ENCODE measurements at regions not wholly inside any gene's neighbourhood (a gene's known extent, or its start where the extent isn't known, plus 50 kb on each side); places are given as distances from the start of the nearest gene placed in this dataset.
"Not testable (repeated sequence)": the region's sequence is repeated elsewhere in the genome, so short reads cannot be mapped to it uniquely, and the experiment has no call there.

DNA sequence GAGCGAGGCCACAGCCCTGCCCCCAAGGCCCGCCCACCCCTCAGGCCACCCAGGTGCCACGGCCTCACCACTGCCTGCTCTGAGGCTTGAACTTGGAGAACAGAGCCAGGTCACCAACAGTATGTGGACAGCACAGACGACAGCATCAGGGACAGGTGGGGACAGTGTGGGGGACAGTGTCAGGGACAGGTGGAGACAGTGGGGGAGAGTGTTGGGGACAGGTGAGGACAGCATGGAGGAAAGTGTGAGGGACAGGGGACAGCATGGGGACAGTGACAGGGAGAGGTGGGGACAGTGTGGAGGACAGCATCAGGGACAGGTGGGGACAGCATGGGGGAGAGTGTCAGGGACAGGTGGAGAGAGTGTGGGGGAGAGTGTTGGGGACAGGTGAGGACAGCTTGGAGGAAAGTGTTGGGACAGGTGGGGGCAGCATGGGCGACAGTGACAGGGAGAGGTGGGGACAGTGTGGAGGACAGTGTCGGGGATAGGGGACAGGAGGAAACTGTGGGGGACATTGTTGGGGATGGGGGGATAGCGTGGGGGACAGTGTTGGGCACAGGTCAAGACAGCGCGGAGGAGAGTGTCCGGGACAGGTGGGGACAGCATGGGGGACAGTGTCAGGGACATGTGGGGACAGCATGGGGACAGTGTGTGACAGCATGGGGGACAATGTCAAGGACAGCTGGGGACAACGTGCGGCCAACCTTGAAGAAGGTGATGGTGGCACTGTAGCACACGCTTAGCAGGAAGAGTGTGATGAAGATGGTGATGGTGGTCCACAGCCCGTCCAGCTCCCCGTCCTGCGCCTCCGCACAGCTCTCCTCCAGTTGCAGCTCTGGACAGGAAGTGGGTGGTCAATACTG lies 114.9 kb downstream of the TMEM121 start:
- DNase-seq: no peak
- Histone ChIP-seq H3K27ac (no peak overlapping the region), H2AFZ (no peak overlapping the region), H3K4me2 (ENCODE audit: unreplicated experiment) (no peak overlapping the region), H3F3A (ENCODE audit: insufficient read depth) (no peaks in the 10 kb centered on the region), H3K9me2 (ENCODE audit: insufficient read depth) (no peaks in the 10 kb centered on the region), H4K20me1 (ENCODE audit: insufficient read depth) (no peaks in the 10 kb centered on the region), H3K27me3 (replicated peaks; ENCODE audit: insufficient read depth) (no peaks in the 10 kb centered on the region), H3K4me3 (no peak overlapping the region), H3K9ac (no peak overlapping the region), H3K9me3 (ENCODE audit: low read depth) (no peaks in the 10 kb centered on the region), H3K4me1 (ENCODE audit: insufficient read depth) (no peaks in the 10 kb centered on the region), H3K36me3 (ENCODE audit: low read depth) (no peaks in the 10 kb centered on the region), H3K79me2 (ENCODE audit: insufficient read depth) (no peaks in the 10 kb centered on the region)
- WGBS, 2 experiments (ENCODE audit: low coverage in 1 of 2, low lambda C conversion rate in 2 of 2, missing lambda C conversion rate in 2 of 2): 46 to 59% methylated on average over 11 to 17 of the region's 17 CpGs
- no peak for TF ChIP-seq EZH2phosphoT487 (IDR thresholded peaks at IDR 0.05; ENCODE audit: insufficient read depth, low read depth)
- TF ChIP-seq EZH2 (IDR thresholded peaks at IDR 0.05; ENCODE audit: insufficient read depth, poor library complexity, severe bottlenecking): no peak
- in situ Hi-C loops (cut with MboI): no loop called here

DNA sequence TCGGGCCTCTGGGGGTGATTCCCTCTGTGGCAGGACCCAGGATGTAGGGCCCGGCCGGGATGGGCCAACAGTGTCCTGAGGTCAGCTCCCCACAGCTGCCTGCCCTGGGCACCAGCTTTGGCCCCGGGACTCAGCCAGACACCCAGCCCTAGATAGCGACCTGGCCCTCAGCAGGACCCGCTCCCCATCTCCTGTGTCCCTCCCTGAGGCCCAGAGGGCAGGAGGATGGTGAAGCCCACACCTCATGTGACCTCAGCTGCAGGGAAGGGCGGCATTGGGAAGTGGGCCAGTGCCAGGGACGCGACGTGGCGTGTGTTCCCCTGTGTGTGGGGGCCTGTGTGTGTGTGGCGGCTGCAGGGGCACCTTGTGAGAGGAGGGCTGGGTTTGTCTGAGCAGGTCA lies 115.6 kb downstream of the TMEM121 start:
- H3K4me3 ChIP-seq; H3K9ac ChIP-seq; H2AFZ ChIP-seq; H3K79me2 ChIP-seq (ENCODE audit: insufficient read depth); H3K9me3 ChIP-seq (ENCODE audit: low read depth); H3F3A ChIP-seq (ENCODE audit: insufficient read depth); H4K20me1 ChIP-seq (ENCODE audit: insufficient read depth); H3K27ac ChIP-seq; H3K4me2 ChIP-seq (ENCODE audit: unreplicated experiment); H3K27me3 ChIP-seq (replicated peaks; ENCODE audit: insufficient read depth); in situ Hi-C loops (cut with MboI); H3K4me1 ChIP-seq (ENCODE audit: insufficient read depth); H3K36me3 ChIP-seq (ENCODE audit: low read depth); H3K9me2 ChIP-seq (ENCODE audit: insufficient read depth); DNase-seq: not testable (repeated sequence)
- 48 to 55% methylated on average over 9 of the region's 12 CpGs for WGBS, 2 experiments (ENCODE audit: low coverage in 1 of 2, low lambda C conversion rate in 2 of 2, missing lambda C conversion rate in 2 of 2)

DNA sequence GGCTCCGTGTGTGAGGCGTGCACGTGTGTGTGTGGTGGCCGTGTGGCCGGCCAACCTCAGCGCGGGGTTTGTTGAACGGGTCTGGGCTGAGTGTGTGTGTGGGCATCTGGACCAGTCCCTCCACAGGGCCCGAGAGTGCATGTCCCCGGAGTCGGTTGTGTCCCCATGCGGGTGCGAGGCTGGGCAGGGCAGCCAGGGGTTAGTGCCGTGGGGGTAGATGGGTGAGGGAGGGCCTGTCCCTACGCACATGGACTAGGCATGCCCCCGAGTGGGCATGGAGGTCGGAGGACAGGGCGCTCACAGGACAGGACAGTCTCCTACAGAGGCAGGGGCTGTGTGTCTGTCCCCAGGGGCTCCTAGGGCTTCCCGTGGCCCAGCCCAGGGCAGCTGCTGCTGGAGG lies 116.1 kb downstream of the TMEM121 start:
- H2AFZ ChIP-seq; DNase-seq; in situ Hi-C loops (cut with MboI); H3K79me2 ChIP-seq (ENCODE audit: insufficient read depth); H3K4me3 ChIP-seq; H3K27me3 ChIP-seq (replicated peaks; ENCODE audit: insufficient read depth); H3K27ac ChIP-seq; H3K9me2 ChIP-seq (ENCODE audit: insufficient read depth); H3K9me3 ChIP-seq (ENCODE audit: low read depth); H3K9ac ChIP-seq; H3K36me3 ChIP-seq (ENCODE audit: low read depth); H4K20me1 ChIP-seq (ENCODE audit: insufficient read depth); H3K4me1 ChIP-seq (ENCODE audit: insufficient read depth); H3F3A ChIP-seq (ENCODE audit: insufficient read depth); H3K4me2 ChIP-seq (ENCODE audit: unreplicated experiment): not testable (repeated sequence)
- 56 to 59% methylated on average over 9 to 10 of the region's 19 CpGs for WGBS, 2 experiments (ENCODE audit: low coverage in 1 of 2, low lambda C conversion rate in 2 of 2, missing lambda C conversion rate in 2 of 2)

DNA sequence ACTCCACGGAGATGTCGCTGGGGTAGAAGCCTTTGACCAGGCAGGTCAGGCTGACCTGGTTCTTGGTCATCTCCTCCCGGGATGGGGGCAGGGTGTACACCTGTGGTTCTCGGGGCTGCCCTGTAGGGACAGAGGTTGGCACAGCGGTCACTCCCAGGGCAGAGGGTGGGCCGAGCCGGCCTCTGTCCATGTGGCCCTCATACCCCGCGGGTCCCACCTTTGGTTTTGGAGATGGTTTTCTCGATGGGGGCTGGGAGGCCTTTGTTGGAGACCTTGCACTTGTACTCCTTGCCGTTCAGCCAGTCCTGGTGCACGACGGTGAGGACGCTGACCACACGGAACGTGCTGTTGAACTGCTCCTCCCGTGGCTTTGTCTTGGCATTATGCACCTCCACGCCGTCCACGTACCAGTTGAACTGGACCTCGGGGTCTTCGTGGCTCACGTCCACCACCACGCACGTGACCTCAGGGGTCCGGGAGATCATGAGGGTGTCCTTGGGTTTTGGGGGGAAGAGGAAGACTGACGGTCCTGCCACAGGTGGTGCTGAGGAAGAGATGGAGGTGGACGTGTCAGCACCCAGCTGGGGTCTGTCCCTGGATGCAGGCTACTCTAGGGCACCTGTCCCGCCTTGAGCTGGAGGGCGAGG lies 117.1 kb downstream of the TMEM121 start:
- H3K4me1 ChIP-seq (ENCODE audit: insufficient read depth); in situ Hi-C loops (cut with MboI); H3K9me3 ChIP-seq (ENCODE audit: low read depth); H2AFZ ChIP-seq; H3K27me3 ChIP-seq (replicated peaks; ENCODE audit: insufficient read depth); H3F3A ChIP-seq (ENCODE audit: insufficient read depth); H3K9me2 ChIP-seq (ENCODE audit: insufficient read depth); H3K27ac ChIP-seq; H3K36me3 ChIP-seq (ENCODE audit: low read depth); H3K79me2 ChIP-seq (ENCODE audit: insufficient read depth); H3K4me2 ChIP-seq (ENCODE audit: unreplicated experiment); H3K9ac ChIP-seq; DNase-seq; H3K4me3 ChIP-seq; H4K20me1 ChIP-seq (ENCODE audit: insufficient read depth): not testable (repeated sequence)
- WGBS, 2 experiments (ENCODE audit: low coverage in 1 of 2, low lambda C conversion rate in 2 of 2, missing lambda C conversion rate in 2 of 2): 51 to 58% methylated on average over 26 to 27 of the region's 30 CpGs

DNA sequence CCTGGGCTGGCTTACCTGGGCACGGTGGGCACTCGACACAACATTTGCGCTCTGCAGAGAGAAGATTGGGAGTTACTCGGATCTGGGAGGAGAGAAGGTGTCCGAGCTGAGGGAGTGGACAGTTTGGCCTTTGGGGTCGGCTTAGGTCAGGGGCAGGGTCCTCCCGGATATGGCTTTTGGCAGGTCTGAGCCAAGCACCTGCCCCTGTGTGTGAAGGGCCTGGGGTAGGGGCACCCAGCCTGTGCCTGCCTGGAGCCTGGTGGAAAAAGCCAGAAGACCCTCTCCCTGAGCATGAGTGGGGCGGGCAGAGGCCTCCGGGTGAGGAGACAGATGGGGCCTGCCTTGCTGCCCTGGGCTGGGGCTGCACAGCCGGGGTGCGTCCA lies 117.7 kb downstream of the TMEM121 start:
- WGBS, 2 experiments (ENCODE audit: low coverage in 1 of 2, low lambda C conversion rate in 2 of 2, missing lambda C conversion rate in 2 of 2): 39 to 51% methylated on average over 11 of the region's 11 CpGs
- in situ Hi-C loops (cut with MboI): not testable (repeated sequence)

DNA sequence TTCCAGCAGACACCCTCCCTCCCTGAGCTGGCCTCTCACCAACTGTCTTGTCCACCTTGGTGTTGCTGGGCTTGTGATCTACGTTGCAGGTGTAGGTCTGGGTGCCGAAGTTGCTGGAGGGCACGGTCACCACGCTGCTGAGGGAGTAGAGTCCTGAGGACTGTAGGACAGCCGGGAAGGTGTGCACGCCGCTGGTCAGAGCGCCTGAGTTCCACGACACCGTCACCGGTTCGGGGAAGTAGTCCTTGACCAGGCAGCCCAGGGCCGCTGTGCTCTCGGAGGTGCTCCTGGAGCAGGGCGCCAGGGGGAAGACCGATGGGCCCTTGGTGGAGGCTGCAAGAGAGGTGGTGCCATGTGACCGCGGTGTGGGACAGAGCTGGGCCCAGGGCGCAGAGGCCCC lies 118.1 kb downstream of the TMEM121 start:
- H3K4me3 ChIP-seq; H3K9ac ChIP-seq; H3K9me2 ChIP-seq (ENCODE audit: insufficient read depth); H2AFZ ChIP-seq; H3K4me2 ChIP-seq (ENCODE audit: unreplicated experiment); H3K27me3 ChIP-seq (replicated peaks; ENCODE audit: insufficient read depth); H3F3A ChIP-seq (ENCODE audit: insufficient read depth); H3K4me1 ChIP-seq (ENCODE audit: insufficient read depth); in situ Hi-C loops (cut with MboI); DNase-seq; H4K20me1 ChIP-seq (ENCODE audit: insufficient read depth); H3K27ac ChIP-seq; H3K9me3 ChIP-seq (ENCODE audit: low read depth); H3K79me2 ChIP-seq (ENCODE audit: insufficient read depth); H3K36me3 ChIP-seq (ENCODE audit: low read depth): not testable (repeated sequence)
- WGBS, 2 experiments (ENCODE audit: low coverage in 1 of 2, low lambda C conversion rate in 2 of 2, missing lambda C conversion rate in 2 of 2): 71 to 77% methylated on average over 14 to 18 of the region's 19 CpGs

More for the DNA sequence above, 117.7 kb downstream of the TMEM121 start:
- H3K79me2 ChIP-seq (ENCODE audit: insufficient read depth); H4K20me1 ChIP-seq (ENCODE audit: insufficient read depth); DNase-seq; H3K36me3 ChIP-seq (ENCODE audit: low read depth); H3F3A ChIP-seq (ENCODE audit: insufficient read depth); H3K4me1 ChIP-seq (ENCODE audit: insufficient read depth); H3K27me3 ChIP-seq (replicated peaks; ENCODE audit: insufficient read depth); H3K9me3 ChIP-seq (ENCODE audit: low read depth); H3K4me3 ChIP-seq; H3K27ac ChIP-seq; H3K4me2 ChIP-seq (ENCODE audit: unreplicated experiment); H3K9ac ChIP-seq; H3K9me2 ChIP-seq (ENCODE audit: insufficient read depth); H2AFZ ChIP-seq: not testable (repeated sequence)

DNA sequence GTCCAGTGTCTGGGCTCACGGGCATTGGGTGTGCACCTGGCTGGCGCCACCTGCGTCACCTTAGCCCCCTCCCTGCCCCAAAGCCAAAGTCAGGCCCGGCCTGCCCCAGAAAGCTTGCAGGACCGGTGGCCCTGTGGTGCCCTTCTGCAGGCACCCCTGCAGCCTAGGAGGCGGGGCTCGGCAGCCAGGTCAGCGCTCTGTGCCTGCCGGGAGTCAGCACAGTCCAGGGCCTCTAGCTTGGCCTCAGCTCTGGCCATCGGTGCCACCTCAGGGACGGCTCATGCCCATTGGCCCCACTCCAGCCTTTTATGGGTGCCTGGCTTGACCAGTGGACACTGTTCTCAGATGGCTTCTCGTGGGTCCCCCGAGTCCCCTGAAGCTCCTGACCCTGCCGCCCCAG lies 118.5 kb downstream of the TMEM121 start:
- H2AFZ ChIP-seq; H3K4me3 ChIP-seq; H3K9me3 ChIP-seq (ENCODE audit: low read depth); H3K27me3 ChIP-seq (replicated peaks; ENCODE audit: insufficient read depth); H3K4me1 ChIP-seq (ENCODE audit: insufficient read depth); H4K20me1 ChIP-seq (ENCODE audit: insufficient read depth); H3K27ac ChIP-seq; DNase-seq; H3K9me2 ChIP-seq (ENCODE audit: insufficient read depth); H3K36me3 ChIP-seq (ENCODE audit: low read depth); H3K79me2 ChIP-seq (ENCODE audit: insufficient read depth); H3K9ac ChIP-seq; in situ Hi-C loops (cut with MboI); H3K4me2 ChIP-seq (ENCODE audit: unreplicated experiment); H3F3A ChIP-seq (ENCODE audit: insufficient read depth): not testable (repeated sequence)
- 25 to 41% methylated on average over 4 to 6 of the region's 14 CpGs for WGBS, 2 experiments (ENCODE audit: low coverage in 1 of 2, low lambda C conversion rate in 2 of 2, missing lambda C conversion rate in 2 of 2)
